ENCODE measurements at regions not wholly inside any gene's neighbourhood (a gene's known extent, or its start where the extent isn't known, plus 50 kb on each side); places are given as distances from the start of the nearest gene placed in this dataset.

GRCh38 chr11:19594326-19594725, 118.3 kb upstream of the NAV2 start:
- Histone ChIP-seq H3K9me3 (ENCODE audit: low read depth, low read length, poor library complexity, severe bottlenecking) (no peaks in the 10 kb centered on the region), H3K36me3 (ENCODE audit: insufficient read depth, low read length, poor library complexity, severe bottlenecking) (no peaks in the 10 kb centered on the region), H3K4me1 (ENCODE audit: insufficient read depth, low read length, poor library complexity, severe bottlenecking) (no peaks in the 10 kb centered on the region), H3K27ac (ENCODE audit: low read depth, low read length, poor library complexity, severe bottlenecking) (no peak overlapping the region), H3K27me3 (replicated peaks; ENCODE audit: insufficient read depth, low read depth, low read length, poor library complexity) (no peaks in the 10 kb centered on the region), H3K4me3 (ENCODE audit: low read depth, low read length, poor library complexity, severe bottlenecking) (no peak overlapping the region)
- no peak for TF ChIP-seq CTCF (conservative IDR thresholded peaks at IDR 0.05; ENCODE audit: low read depth, low read length)
- no peak for TF ChIP-seq EZH2 (IDR thresholded peaks at IDR 0.05; ENCODE audit: borderline replicate concordance, low read depth, low read length, poor library complexity, severe bottlenecking)
- ChIA-PET POLR2A (ENCODE audit: low non-redundant PET) (no interaction called here), CTCF (no interaction called here)
- DNase-seq (ENCODE audit: low spot score), result no peak
- intact Hi-C loops (cut with micrococcal nuclease; ENCODE audit: unreplicated experiment), result no loop called here
- no TSS peak for BruUV-seq (replicated peaks)

GRCh38 chr11:19592842-19593241, 119.8 kb upstream of the NAV2 start:
- Histone ChIP-seq H3K4me1 (ENCODE audit: insufficient read depth, low read length, poor library complexity, severe bottlenecking) (no peaks in the 10 kb centered on the region), H3K4me3 (ENCODE audit: low read depth, low read length, poor library complexity, severe bottlenecking) (no peak overlapping the region), H3K36me3 (ENCODE audit: insufficient read depth, low read length, poor library complexity, severe bottlenecking) (no peaks in the 10 kb centered on the region), H3K9me3 (ENCODE audit: low read depth, low read length, poor library complexity, severe bottlenecking) (no peaks in the 10 kb centered on the region), H3K27ac (ENCODE audit: low read depth, low read length, poor library complexity, severe bottlenecking) (no peak overlapping the region), H3K27me3 (replicated peaks; ENCODE audit: insufficient read depth, low read depth, low read length, poor library complexity) (no peaks in the 10 kb centered on the region)
- intact Hi-C loops (cut with micrococcal nuclease; ENCODE audit: unreplicated experiment), result no loop called here
- no TSS peak for BruUV-seq (replicated peaks)
- no peak for DNase-seq (ENCODE audit: low spot score)
- no peak for TF ChIP-seq CTCF (conservative IDR thresholded peaks at IDR 0.05; ENCODE audit: low read depth, low read length)
- no peak for TF ChIP-seq EZH2 (IDR thresholded peaks at IDR 0.05; ENCODE audit: borderline replicate concordance, low read depth, low read length, poor library complexity, severe bottlenecking)
- ChIA-PET POLR2A (ENCODE audit: low non-redundant PET) (no interaction called here), CTCF (no interaction called here)

- H3K27me3 ChIP-seq (replicated peaks; ENCODE audit: insufficient read depth, low read depth, low read length, poor library complexity), result no peaks in the 10 kb centered on the region
- H3K27ac ChIP-seq (ENCODE audit: low read depth, low read length, poor library complexity, severe bottlenecking), result no peak overlapping the region
- intact Hi-C loops (cut with micrococcal nuclease; ENCODE audit: unreplicated experiment), result no loop called here
- DNase-seq (ENCODE audit: low spot score), result no peak
- no peaks in the 10 kb centered on the region for H3K4me1 ChIP-seq (ENCODE audit: insufficient read depth, low read length, poor library complexity, severe bottlenecking)
- H3K36me3 ChIP-seq (ENCODE audit: insufficient read depth, low read length, poor library complexity, severe bottlenecking), result no peaks in the 10 kb centered on the region
- H3K4me3 ChIP-seq (ENCODE audit: low read depth, low read length, poor library complexity, severe bottlenecking), result no peak overlapping the region
- ChIA-PET POLR2A (ENCODE audit: low non-redundant PET) (no interaction called here), CTCF (no interaction called here)
- TF ChIP-seq EZH2 (IDR thresholded peaks at IDR 0.05; ENCODE audit: borderline replicate concordance, low read depth, low read length, poor library complexity, severe bottlenecking) (no peak), CTCF (conservative IDR thresholded peaks at IDR 0.05; ENCODE audit: low read depth, low read length) (no peak)
- no TSS peak for BruUV-seq (replicated peaks)
- H3K9me3 ChIP-seq (ENCODE audit: low read depth, low read length, poor library complexity, severe bottlenecking), result no peaks in the 10 kb centered on the region
Observed at GRCh38 chr11:19589567-19590260, 122.9 kb upstream of the NAV2 start.

All from A673 (cell line).